ENCODE measurements at regions not wholly inside any gene's neighbourhood (a gene's known extent, or its start where the extent isn't known, plus 50 kb on each side); places are given as distances from the start of the nearest gene placed in this dataset.
A peak's percentile ranks its signal among the peaks of the same experiment; 100 is the strongest.

- peak; percentile 82 for DNase-seq (ENCODE audit: low read depth)
- TF ChIP-seq, protein P1, sequence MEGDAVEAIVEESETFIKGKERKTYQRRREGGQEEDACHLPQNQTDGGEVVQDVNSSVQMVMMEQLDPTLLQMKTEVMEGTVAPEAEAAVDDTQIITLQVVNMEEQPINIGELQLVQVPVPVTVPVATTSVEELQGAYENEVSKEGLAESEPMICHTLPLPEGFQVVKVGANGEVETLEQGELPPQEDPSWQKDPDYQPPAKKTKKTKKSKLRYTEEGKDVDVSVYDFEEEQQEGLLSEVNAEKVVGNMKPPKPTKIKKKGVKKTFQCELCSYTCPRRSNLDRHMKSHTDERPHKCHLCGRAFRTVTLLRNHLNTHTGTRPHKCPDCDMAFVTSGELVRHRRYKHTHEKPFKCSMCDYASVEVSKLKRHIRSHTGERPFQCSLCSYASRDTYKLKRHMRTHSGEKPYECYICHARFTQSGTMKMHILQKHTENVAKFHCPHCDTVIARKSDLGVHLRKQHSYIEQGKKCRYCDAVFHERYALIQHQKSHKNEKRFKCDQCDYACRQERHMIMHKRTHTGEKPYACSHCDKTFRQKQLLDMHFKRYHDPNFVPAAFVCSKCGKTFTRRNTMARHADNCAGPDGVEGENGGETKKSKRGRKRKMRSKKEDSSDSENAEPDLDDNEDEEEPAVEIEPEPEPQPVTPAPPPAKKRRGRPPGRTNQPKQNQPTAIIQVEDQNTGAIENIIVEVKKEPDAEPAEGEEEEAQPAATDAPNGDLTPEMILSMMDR (conservative IDR thresholded peaks at IDR 0.05; ENCODE audit: low read length): no peak
- H3K4me3 ChIP-seq (ENCODE audit: low read length): no peak overlapping the region
These were observed 76.2 kb upstream of the ESX1 start for GRCh38 chrX:104330966-104331365.

DNA sequence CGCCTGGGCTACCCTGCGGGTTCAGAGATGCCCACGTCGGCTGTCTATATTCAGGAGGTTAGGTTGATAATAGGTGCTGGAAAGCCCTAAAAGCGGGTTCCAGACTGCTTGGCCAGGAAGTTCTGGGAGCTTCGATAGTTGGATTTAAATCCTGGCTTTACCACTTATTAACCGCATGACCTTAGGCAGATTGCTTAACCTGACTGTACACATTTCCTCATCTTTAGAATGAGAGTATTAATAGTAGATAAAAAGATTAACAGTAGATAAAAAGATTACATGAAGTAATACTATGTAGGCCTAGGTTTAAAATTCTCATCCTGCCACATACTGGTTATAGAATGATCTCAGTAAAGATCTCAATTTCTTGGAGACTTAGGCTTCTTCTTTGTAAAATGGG, 75.0 kb upstream of the ESX1 start:
- DNase-seq (ENCODE audit: low read depth): no peak
- TF ChIP-seq, protein P1 (conservative IDR thresholded peaks at IDR 0.05; ENCODE audit: low read length): no peak
- H3K4me3 ChIP-seq (ENCODE audit: low read length): no peak overlapping the region

DNA sequence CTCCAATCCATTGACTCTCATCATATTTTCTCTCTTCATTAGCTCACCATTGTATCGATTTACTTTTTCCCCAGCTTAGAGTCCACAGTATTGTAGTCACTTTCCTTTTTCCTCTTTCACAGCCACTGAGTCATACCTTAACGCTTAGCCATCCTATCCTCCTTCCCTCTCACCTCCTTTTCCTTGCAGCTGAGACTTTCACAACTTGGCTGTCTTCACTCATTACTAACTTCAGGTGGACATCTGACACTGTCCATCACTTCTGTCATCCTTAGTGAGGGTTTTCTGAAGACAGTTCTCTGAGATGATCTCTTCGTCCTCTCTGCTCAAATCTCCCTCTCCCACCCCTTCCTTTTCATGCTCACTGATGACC, 70.5 kb upstream of the ESX1 start:
- no peak for DNase-seq (ENCODE audit: low read depth)
- no peak overlapping the region for H3K4me3 ChIP-seq (ENCODE audit: low read length)
- TF ChIP-seq, protein P1 (conservative IDR thresholded peaks at IDR 0.05; ENCODE audit: low read length): no peak

DNA sequence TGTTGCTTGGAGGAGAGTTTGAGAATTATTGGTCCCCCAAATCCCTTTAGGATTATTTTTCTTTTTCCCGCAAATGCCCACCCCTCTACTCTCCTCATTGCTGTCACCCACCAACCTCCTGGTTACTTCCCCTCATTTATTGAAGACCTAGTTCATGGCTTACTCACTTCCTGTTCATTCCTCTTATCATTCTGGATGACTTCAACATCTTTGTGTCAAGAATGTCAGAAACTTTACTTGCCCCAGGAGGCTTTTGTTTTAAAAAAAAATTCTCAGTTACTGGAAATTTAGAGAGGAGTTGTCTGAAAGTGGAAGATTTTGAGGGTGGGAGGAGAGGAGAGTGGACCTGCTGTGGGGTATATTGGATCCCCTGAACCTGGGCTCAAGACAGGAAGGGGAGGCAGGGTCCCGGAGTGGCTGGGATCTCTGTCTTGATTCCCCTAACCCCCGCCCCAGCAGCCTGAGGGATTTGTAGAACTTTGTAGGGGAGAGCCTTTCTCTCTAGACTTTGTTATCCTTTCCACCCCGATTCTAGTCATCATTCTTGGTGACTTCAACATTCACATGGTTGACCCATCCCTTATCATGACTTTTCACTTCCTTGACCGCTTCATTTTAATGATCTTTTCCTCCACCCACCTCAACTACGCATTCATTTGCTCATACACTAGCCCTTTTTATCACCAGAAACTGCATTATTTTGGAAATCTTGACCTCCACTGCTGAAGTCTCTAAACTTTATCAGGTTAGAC, 69.9 kb upstream of the ESX1 start:
- no peak for DNase-seq (ENCODE audit: low read depth)
- H3K4me3 ChIP-seq (ENCODE audit: low read length): no peak overlapping the region
- TF ChIP-seq, protein P1 (conservative IDR thresholded peaks at IDR 0.05; ENCODE audit: low read length): no peak

- no peak for DNase-seq (ENCODE audit: low read depth)
These were observed 64.6 kb upstream of the ESX1 start for GRCh38 chrX:104319346-104319745.

GRCh38 chrX:104318330-104319009, 63.7 kb upstream of the ESX1 start:
- no peak overlapping the region for H3K4me3 ChIP-seq (ENCODE audit: low read length)
- DNase-seq (ENCODE audit: low read depth): peak; percentile 36
- TF ChIP-seq, protein P1 (conservative IDR thresholded peaks at IDR 0.05; ENCODE audit: low read length): no peak

More at GRCh38 chrX:104319346-104319745, 64.6 kb upstream of the ESX1 start:
- H3K4me3 ChIP-seq (ENCODE audit: low read length): no peak overlapping the region
- TF ChIP-seq, protein P1 (conservative IDR thresholded peaks at IDR 0.05; ENCODE audit: low read length): no peak

DNA sequence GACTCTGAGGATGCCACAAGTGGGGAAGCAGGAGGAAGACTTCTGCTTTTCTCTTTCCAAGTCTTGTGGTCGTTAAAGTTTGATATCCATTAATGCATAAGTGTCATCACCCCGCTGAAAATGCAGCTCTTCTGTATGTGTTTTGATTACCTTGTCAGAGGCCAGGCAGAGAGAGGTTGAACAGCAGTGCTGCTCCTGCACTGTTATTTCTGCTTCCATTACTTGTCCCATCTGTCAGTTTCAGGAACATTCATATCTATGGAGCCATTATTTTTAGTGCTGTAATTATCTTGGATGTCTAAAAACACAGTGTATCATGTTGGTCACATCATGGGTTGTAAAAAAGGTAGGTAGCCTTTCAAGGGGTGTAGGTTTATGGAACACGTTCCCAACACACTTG, 62.0 kb upstream of the ESX1 start:
- TF ChIP-seq, protein P1 (conservative IDR thresholded peaks at IDR 0.05; ENCODE audit: low read length): no peak
- H3K4me3 ChIP-seq (ENCODE audit: low read length): no peak overlapping the region
- DNase-seq (ENCODE audit: low read depth): no peak

Measured in AG10803 (cell line).